ENCODE measurements at regions not wholly inside any gene's neighbourhood (a gene's known extent, or its start where the extent isn't known, plus 50 kb on each side); places are given as distances from the start of the nearest gene placed in this dataset.

GRCh38 chr13:103218253-103218652 lies 152.0 kb upstream of the SLC10A2 start:
- TF ChIP-seq CTCF (IDR thresholded peaks at IDR 0.05; ENCODE audit: low read depth, low read length, poor library complexity, severe bottlenecking) = no peak
- no peak for TF ChIP-seq EZH2phosphoT487 (IDR thresholded peaks at IDR 0.05; ENCODE audit: borderline replicate concordance, low read length)
